ENCODE measurements at regions not wholly inside any gene's neighbourhood (a gene's known extent, or its start where the extent isn't known, plus 50 kb on each side); places are given as distances from the start of the nearest gene placed in this dataset.
A peak's percentile ranks its signal among the peaks of the same experiment; 100 is the strongest.
"Not testable (repeated sequence)": the region's sequence is repeated elsewhere in the genome, so short reads cannot be mapped to it uniquely, and the experiment has no call there.

DNA sequence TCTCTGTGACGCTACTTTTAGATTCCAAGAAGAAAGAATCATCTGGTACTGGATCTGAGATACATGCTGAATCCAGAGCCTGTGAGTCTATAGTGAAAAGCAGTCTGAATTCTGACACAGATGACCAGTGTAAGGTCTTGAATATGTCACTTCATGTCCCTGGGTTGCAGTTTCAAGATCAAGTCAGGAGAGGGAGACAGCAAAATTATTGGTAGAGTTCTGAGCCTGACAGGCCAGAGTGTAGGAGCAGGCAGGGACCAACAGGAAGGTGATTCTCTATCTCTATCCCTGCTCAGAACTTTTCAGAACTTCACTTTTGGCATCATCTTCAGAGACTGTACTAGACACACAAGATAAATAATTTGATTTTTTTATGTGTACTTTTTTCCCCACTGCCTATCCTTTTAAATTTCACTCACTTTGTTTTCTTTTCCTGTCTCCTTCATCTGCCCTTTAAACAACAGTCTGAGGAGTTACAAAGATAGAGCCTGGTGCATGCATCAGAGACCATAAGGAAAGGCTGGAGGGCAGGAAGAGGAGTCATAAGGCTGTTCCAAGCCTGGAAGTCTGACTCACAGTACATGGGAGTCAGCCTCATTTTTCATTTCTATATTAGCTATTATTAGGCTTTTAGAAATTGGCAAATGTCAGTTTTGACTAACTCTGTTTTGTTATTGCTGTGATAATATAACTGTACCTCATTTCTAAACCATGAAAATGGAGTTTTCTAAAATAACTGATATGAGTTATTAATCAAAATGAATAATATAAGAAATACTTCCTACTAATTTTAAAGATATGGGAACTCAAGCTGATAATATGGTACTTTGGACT lies 120.2 kb upstream of the TMEM229A start:
- peak; percentile 4 for DNase-seq (ENCODE audit: low spot score)

DNA sequence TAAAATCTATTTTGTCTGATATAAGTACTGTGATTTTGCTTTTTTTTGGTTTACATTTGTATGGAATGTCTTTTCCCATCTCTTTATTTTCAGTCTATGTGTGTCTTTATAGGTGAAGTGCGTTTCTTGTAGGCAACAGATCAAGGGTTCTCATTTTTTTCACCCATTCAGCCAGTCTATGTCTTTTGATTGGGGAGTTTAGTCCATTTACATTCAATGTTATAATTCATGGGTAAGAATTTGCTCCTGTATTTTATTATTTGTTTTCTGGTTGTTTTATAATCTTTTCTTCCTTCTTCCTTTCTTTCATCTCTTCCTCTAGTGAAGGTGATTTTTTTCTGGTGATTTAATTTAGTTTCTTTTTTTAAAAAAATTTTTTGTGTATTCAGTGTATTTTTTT lies 104.8 kb upstream of the TMEM229A start:
- no peak for DNase-seq (ENCODE audit: low spot score)

DNA sequence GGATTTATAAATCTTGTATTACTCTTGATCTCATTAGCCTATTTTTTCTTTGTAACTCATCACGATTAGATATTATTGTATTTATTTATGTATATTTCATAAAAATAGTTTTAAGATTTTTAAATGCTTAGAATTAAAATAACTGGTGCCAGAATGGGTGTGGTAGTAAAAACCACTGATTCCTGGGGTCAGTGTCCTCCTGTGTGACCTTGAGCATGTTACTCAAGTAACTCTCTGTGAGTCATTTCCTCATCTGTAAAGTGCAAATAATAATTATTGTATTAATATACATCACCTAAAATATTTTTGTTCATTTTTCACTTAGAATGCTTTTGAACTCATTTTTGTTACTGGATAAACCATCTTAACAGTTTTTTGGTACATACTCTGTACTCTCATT lies 91.3 kb upstream of the TMEM229A start:
- DNase-seq (ENCODE audit: low spot score), result no peak

DNA sequence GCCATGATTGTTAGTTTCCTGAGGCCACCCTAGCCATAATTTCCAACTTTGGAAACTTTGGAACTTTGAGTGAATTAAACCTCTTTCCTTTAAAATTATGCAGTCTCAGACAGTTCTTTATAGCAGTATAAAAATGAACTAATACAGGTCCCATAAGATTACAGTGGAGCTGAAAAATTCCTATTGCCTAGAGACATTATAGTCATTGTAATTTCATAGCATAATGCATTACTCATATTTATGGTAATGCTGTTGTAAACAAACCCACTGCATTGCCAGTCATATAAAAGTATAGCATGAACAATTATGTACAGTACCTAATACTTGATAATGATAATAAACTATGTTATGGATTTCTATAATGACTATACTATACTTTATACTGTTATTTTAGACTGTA lies 88.0 kb upstream of the TMEM229A start:
- DNase-seq (ENCODE audit: low spot score), result no peak

DNA sequence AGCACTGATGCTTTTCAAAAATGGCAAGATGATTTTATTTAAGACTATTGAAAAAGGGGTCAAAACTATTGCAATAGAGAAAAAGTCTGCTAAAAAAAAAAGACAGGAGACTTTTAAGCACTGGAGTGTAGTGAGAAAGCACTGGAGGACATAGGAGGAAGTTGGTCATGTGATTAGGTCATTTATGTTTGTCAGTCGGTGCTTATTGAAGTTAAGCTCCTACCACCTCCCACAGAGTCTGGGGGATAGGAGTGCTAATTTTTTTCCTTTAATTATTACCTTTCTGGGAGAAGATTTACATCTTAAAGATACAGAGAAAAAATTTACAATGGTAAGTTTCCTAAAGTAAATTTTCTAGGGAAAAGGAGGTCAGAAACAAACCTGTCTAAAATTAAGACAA lies 80.2 kb upstream of the TMEM229A start:
- DNase-seq (ENCODE audit: low spot score), result no peak

DNA sequence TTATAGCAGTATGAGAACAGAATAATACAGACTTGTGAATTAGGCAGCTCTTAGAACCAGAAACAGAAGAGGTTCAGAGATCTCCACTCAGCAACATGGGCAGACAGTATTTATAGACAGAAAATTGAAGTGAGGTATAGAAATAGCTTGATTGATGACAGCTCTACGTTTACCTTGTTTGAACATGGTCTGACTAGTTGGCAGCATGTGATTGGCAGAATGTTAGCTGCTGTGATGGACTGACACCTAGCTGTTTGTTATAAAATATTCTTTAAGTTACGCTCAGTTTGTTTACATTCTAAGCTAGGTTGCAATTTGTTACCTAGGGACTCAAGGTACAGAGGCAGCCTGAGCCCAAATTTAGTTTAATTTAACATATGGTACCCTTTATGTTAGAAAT lies 73.7 kb upstream of the TMEM229A start:
- no peak for DNase-seq (ENCODE audit: low spot score)

DNA sequence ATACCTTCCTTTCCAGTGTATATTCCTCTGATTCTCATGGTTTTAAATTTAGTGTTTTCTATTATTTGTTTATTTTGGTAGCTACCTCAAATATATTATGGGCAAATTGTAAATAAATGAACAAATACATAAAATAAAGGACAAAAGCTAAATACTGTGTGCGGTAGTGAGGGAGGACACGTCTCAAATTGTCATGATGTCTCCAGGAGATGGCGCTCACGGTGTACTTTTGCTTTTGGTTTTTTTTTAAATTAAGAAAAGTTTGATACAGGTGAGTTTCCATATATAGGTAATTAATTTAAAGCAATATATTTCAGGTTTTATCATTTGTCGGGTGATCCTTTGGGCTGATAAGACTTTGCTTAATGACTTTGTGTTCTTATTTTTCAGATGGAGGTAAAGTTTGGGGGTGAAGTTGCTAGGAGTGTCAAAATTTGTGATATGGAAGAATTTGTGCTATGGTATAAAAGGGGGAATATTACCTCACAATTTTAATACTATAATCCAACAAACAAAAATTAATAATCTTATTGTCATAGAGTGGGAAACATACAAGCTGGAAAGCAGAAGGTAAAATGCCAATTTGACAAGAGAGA lies 68.4 kb upstream of the TMEM229A start:
- DNase-seq (ENCODE audit: low spot score), result peak; percentile 1

DNA sequence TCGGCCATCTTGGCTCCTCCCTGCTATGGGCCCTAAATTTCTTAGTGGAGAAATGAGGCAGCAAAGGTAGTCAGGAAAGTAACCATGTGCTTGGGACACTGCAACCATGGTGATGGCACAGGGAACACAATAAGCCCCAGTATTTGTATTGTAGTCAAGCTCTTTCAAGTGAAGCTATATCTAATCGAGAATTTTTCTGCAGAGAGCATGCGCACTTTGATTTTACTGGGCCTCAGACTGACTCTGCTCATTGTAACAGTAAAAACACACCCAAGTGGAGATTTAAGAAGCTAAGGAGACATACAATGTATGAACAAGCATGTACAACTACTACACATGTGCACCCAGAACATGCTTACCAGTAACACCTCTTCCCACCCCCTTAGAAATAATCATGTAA lies 67.3 kb upstream of the TMEM229A start:
- DNase-seq (ENCODE audit: low spot score), result no peak

DNA sequence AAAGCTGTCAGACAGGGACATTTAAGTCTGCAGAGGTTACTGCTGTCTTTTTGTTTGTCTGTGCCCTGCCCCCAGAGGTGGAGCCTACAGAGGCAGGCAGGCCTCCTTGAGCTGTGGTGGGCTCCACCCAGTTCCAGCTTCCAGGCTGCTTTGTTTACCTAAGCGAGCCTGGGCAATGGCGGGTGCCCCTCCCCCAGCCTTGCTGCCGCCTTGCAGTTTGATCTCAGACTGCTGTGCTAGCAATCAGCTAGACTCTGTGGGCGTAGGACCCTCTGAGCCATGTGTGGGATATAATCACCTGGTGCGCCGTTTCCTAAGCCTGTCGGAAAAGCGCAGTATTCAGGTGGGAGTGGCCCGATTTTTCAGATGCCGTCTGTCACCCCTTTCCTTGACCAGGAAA lies 66.7 kb upstream of the TMEM229A start:
- DNase-seq (ENCODE audit: low spot score), result not testable (repeated sequence)

DNA sequence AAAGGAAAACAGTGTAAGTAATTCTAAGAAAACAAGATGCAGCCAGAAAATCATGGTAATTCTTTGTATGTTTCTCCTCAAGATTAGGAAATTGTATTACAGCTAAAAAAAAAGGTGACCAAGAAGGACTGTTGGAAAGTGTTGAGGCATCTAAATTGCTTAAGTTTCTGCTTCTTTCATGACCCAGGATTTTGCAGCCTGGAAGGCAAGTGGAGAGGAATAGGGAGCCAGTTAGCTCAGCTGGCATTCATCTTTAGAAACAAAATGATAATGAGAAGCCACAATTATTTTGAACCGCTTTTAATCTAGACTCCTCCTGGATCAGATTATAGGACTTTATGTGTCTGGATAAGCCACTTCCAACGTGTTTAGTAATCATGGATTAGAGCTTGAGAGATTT lies 56.8 kb upstream of the TMEM229A start:
- no peak for DNase-seq (ENCODE audit: low spot score)

DNA sequence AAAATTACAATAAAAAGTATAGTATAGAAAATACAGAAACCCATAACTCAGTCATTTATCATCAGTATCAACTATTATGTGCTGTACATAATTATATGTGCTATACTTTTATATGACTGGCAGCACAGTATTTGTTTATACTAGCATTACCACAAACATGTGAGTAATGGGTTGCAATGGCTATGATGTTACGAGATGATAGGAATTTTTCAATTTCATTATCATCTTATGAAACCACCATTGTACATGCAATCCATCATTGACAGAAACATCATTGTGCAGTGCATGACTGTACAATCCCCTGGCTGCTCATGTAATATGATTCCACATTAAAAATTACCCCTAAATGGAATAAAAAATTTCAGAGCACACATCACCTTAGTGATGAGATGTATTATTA lies 55.7 kb upstream of the TMEM229A start:
- no peak for DNase-seq (ENCODE audit: low spot score)

DNA sequence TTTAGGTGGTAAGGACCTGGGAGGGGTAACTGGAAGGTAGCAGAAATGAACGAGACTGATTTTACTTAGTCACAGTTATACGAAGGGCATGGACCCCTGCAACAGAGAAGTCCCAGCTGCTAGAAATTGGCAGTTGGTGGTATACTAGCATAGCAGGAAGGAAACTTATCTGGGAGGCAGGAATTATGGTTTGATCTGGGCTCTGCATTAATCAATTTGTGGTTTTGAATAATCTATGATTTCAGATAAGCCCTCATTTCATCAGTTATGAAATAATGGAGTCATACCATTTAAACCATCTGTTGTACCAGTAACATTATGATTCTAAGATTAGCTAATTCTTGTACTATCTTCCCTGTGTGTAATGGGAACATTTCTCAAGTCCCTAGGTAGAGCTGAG lies 54.0 kb upstream of the TMEM229A start:
- DNase-seq (ENCODE audit: low spot score), result no peak

DNA sequence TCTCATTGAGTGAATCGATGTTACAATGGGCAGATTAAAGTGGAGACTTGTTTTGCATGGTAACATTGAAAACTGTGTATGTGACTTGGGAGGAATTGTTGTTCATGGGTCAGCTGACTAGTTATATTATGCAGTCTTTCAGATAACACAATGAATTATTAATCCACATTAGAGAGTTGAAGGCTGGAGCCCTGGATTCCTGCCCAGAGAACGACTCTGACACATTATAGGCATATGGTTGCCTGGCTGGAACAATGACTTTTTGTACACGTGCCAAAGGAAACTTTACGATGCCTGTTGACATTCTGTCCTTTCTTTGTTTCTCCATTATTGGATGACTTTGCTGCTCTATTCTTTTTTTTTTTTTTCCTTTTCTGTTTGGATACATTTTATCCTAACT lies 52.3 kb upstream of the TMEM229A start:
- DNase-seq (ENCODE audit: low spot score), result no peak

DNA sequence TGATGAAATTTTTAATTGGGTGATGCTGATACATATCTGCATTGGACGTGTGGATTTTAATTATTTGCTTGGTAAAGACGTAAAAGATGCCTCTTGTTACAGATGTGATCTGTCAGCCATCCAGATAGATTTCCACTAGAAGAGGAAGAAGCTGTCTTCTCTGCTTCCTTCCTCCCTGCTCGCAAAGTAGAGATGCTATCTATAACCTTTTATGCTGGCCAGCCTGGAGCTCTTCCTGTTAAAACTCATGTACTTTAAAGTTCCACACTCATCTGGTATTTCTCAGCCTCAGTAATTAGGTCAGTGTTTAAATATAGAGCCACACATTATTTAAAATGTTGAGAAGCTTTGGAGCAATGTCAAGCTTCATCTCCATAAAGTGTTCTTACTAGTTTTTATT lies 51.2 kb upstream of the TMEM229A start:
- no peak for DNase-seq (ENCODE audit: low spot score)

Data from activated CD4-positive, alpha-beta T cell treated with anti-CD3 and anti-CD28 coated beads, Interleukin-2, Interleukin-4, amounts not matched to agents 100 ng/mL and 50 ng/mL, durations not matched to agents 16 hours and 8 hours (primary cell).